Bronchial epithelial cell (primary cell): ENCODE measurements at regions not wholly inside any gene's neighbourhood (a gene's known extent, or its start where the extent isn't known, plus 50 kb on each side); places are given as distances from the start of the nearest gene placed in this dataset.
A peak's percentile ranks its signal among the peaks of the same experiment; 100 is the strongest.
"Not testable (repeated sequence)": the region's sequence is repeated elsewhere in the genome, so short reads cannot be mapped to it uniquely, and the experiment has no call there.

Experiments
- DNase-seq: peaks from one replicate; pipeline ENCODE4 v3.0.0-alpha.2; 2010; ENCODE audit warnings: low read depth
- FAIRE-seq: peaks from 2 replicates; lab custom pipeline; 2011; peaks lifted over from hg19 to GRCh38; lab: Jason Lieb, UNC
- H3K27me3 ChIP-seq: 2 replicates; pipeline ENCODE4 v1.5.1; 2011; ENCODE audit warnings: low read length; ENCODE audit not compliant: control insufficient read depth, insufficient read depth
- H3K36me3 ChIP-seq: 2 replicates; pipeline ENCODE4 v1.5.1; 2011; ENCODE audit warnings: low read length; ENCODE audit not compliant: control insufficient read depth, insufficient read depth
- H3K4me3 ChIP-seq: 2 replicates; pipeline ENCODE4 v1.5.1; 2011; ENCODE audit warnings: mild to moderate bottlenecking, low read depth, low read length, control low read depth
- CTCF ChIP-seq: IDR thresholded peaks from 2 replicates; pipeline ENCODE4 v1.5.1; 2011; ENCODE audit warnings: mild to moderate bottlenecking, moderate library complexity, low read length, control low read depth, inconsistent platforms; ENCODE audit not compliant: insufficient read depth, severe bottlenecking

GRCh38 chr7:94182721-94183120 lies 178.6 kb upstream of the BET1 start:
- FAIRE-seq (no peak), DNase-seq (no peak)
- no peak for TF ChIP-seq CTCF
- Histone ChIP-seq H3K4me3 (no peak overlapping the region), H3K27me3 (no peaks in the 10 kb centered on the region), H3K36me3 (no peaks in the 10 kb centered on the region)

GRCh38 chr7:94183289-94183749 lies 179.2 kb upstream of the BET1 start:
- Histone ChIP-seq H3K27me3 (no peaks in the 10 kb centered on the region), H3K36me3 (no peaks in the 10 kb centered on the region), H3K4me3 (no peak overlapping the region)
- DNase-seq, result peak; percentile 99
- no peak for TF ChIP-seq CTCF
- peak; percentile 50 for FAIRE-seq

- DNase-seq (peak; percentile 32), FAIRE-seq (no peak)
- TF ChIP-seq CTCF, result no peak
- Histone ChIP-seq H3K27me3 (no peaks in the 10 kb centered on the region), H3K36me3 (no peaks in the 10 kb centered on the region), H3K4me3 (no peak overlapping the region)
Measured at GRCh38 chr7:94183891-94184290, 179.7 kb upstream of the BET1 start.

GRCh38 chr7:94188350-94188749 lies 184.2 kb upstream of the BET1 start:
- no peak overlapping the region for H3K4me3 ChIP-seq
- FAIRE-seq (no peak), DNase-seq (no peak)
- H3K36me3 ChIP-seq, result no peaks in the 10 kb centered on the region
- no peaks in the 10 kb centered on the region for H3K27me3 ChIP-seq
- TF ChIP-seq CTCF, result no peak

GRCh38 chr7:94190599-94191061 lies 186.5 kb upstream of the BET1 start:
- DNase-seq, result peak; percentile 83
- no peak for FAIRE-seq
- no peak for TF ChIP-seq CTCF
- H3K36me3 ChIP-seq, result no peaks in the 10 kb centered on the region
- no peak overlapping the region for H3K4me3 ChIP-seq
- no peaks in the 10 kb centered on the region for H3K27me3 ChIP-seq

GRCh38 chr7:94194426-94194825 lies 190.3 kb upstream of the BET1 start:
- not testable (repeated sequence) for H3K4me3 ChIP-seq, DNase-seq, H3K36me3 ChIP-seq, H3K27me3 ChIP-seq, FAIRE-seq
